Caco-2 (cell line): ENCODE measurements at regions not wholly inside any gene's neighbourhood (a gene's known extent, or its start where the extent isn't known, plus 50 kb on each side); places are given as distances from the start of the nearest gene placed in this dataset.

Experiments
- BruUV-seq: library from RNA; stranded (reverse); fragments of 400-500 nt; replicated peaks from 2 replicates; lab custom pipeline; 2021; lab: Mats Ljungman, UMichigan
- CTCF ChIA-PET: fragments of 300-600 bp; sonication (Branson Sonifier 250); formaldehyde crosslinking; loops from one replicate; lab custom pipeline; 2022; ENCODE audit warnings: antibody characterized with exemption; lab: Charles Lee
- POLR2A ChIA-PET: fragments of 300-600 bp; sonication (Branson Sonifier 250); formaldehyde crosslinking; loops from one replicate; lab custom pipeline; 2022; ENCODE audit warnings: antibody characterized with exemption; lab: Charles Lee
- DNase-seq, 2 experiments: peaks; one replicate each; pipeline versions ENCODE4 v3.0.0 to v3.0.0-alpha.2; 2020 to 2022
- H3K27me3 ChIP-seq: replicated peaks from 2 replicates; pipeline ENCODE4 v1.6.0; 2011; ENCODE audit warnings: low read length; ENCODE audit not compliant: control insufficient read depth, insufficient read depth
- H3K36me3 ChIP-seq: 2 replicates; pipeline ENCODE4 v1.5.1; 2011; ENCODE audit warnings: low read length; ENCODE audit not compliant: control insufficient read depth, insufficient read depth
- H3K4me1 ChIP-seq: fragments of 250-450 bp; sonication (Bioruptor Pico); 2 replicates; pipeline ENCODE4 v1.5.1; 2020; ENCODE audit warnings: mild to moderate bottlenecking
- H3K4me3 ChIP-seq: 2 replicates; pipeline ENCODE4 v1.5.1; 2011; ENCODE audit warnings: low read depth, mild to moderate bottlenecking, control low read depth, low read length
- H3K9me3 ChIP-seq: fragments of 250-450 bp; sonication (Bioruptor Pico); 2 replicates; pipeline ENCODE4 v1.5.1; 2020; ENCODE audit warnings: mild to moderate bottlenecking, moderate library complexity
- H3K27ac Mint-ChIP-seq: one replicate; pipeline ENCODE4 v1.8.0; 2022; ENCODE audit warnings: mixed read lengths; ENCODE audit not compliant: unreplicated experiment
- H3K27me3 Mint-ChIP-seq: one replicate; pipeline ENCODE4 v1.8.0; 2022; ENCODE audit warnings: mixed read lengths; ENCODE audit not compliant: insufficient read depth, unreplicated experiment
- H3K36me3 Mint-ChIP-seq: one replicate; pipeline ENCODE4 v1.8.0; 2022; ENCODE audit warnings: mild to moderate bottlenecking, mixed read lengths; ENCODE audit not compliant: insufficient read depth, unreplicated experiment
- H3K4me1 Mint-ChIP-seq: one replicate; pipeline ENCODE4 v1.8.0; 2022; ENCODE audit warnings: low read depth, mixed read lengths; ENCODE audit not compliant: unreplicated experiment
- H3K4me3 Mint-ChIP-seq: one replicate; pipeline ENCODE4 v1.8.0; 2022; ENCODE audit warnings: mild to moderate bottlenecking, moderate library complexity, mixed read lengths; ENCODE audit not compliant: unreplicated experiment
- H3K9me3 Mint-ChIP-seq: one replicate; pipeline ENCODE4 v1.8.0; 2022; ENCODE audit warnings: mixed read lengths; ENCODE audit not compliant: unreplicated experiment
- intact Hi-C: fragments of 100-400 bp; cut with micrococcal nuclease; formaldehyde crosslinking; loops from one replicate; pipeline ENCODE4 v1.10.0; 2022; ENCODE audit not compliant: unreplicated experiment
- TF ChIP-seq, protein P1 (sequence below), 2 experiments: fragments of 200-600 bp in 1 of 2; IDR thresholded peaks; 1 replicate in 1 of 2; 2 replicates in 1 of 2; pipeline versions ENCODE4 v1.5.1 to v1.8.0; 2011 to 2022; ENCODE audit warnings: antibody characterized with exemption in 1 of 2, control low read depth in 1 of 2, inconsistent platforms in 1 of 2, low read depth in 1 of 2, low read length in 1 of 2, mild to moderate bottlenecking in 1 of 2, moderate library complexity in 1 of 2; ENCODE audit not compliant: insufficient read depth in 1 of 2, severe bottlenecking in 1 of 2, unreplicated experiment in 1 of 2

DNA sequence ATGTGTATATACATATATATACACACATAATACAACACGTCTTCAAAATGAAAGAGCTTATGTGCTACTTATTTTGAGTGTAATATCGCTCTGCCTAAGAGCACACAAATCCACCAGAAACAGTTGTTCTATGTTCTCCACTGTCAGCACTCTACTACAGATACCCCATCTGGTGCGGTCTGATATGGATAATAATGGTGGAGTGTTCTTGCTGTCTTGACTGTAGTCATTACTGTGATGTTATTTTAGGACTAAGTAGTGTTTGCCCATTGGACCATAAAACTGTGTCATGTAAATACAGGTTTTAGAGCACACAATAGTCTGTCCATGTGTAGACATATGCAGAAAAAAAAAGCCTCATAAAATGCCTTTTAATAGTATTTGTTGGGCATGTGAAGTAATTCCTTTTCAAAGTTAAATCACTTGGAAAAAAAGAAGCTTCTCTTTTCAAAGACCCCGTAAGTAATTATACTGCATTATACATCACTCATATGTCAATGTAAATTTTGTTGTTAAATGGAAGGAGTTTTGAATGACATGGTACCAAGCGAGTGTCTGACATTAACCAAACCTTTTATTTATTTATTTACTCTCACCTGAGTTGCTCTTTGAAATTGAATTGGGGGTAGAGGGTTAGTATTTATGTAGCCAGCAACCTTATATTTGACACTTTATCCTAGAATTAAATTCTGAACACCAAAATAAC, 1249.2 kb upstream of the ZEB2 start:
- peak in 1 of 2 experiments; percentile 25 for DNase-seq
- Mint-ChIP-seq H3K4me1 (no peaks in the 10 kb centered on the region), H3K27ac (no peak overlapping the region), H3K9me3 (no peaks in the 10 kb centered on the region), H3K36me3 (no peaks in the 10 kb centered on the region), H3K4me3 (no peak overlapping the region), H3K27me3 (no peaks in the 10 kb centered on the region)
- H3K9me3 ChIP-seq = no peaks in the 10 kb centered on the region
- TF ChIP-seq, protein P1, sequence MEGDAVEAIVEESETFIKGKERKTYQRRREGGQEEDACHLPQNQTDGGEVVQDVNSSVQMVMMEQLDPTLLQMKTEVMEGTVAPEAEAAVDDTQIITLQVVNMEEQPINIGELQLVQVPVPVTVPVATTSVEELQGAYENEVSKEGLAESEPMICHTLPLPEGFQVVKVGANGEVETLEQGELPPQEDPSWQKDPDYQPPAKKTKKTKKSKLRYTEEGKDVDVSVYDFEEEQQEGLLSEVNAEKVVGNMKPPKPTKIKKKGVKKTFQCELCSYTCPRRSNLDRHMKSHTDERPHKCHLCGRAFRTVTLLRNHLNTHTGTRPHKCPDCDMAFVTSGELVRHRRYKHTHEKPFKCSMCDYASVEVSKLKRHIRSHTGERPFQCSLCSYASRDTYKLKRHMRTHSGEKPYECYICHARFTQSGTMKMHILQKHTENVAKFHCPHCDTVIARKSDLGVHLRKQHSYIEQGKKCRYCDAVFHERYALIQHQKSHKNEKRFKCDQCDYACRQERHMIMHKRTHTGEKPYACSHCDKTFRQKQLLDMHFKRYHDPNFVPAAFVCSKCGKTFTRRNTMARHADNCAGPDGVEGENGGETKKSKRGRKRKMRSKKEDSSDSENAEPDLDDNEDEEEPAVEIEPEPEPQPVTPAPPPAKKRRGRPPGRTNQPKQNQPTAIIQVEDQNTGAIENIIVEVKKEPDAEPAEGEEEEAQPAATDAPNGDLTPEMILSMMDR (IDR thresholded peaks at IDR 0.05; ENCODE audit: insufficient read depth in 1 of 2, low read depth in 1 of 2, low read length in 1 of 2, severe bottlenecking in 1 of 2, unreplicated experiment in 1 of 2) = no peak
- no peaks in the 10 kb centered on the region for H3K27me3 ChIP-seq
- CTCF ChIA-PET = no interaction called here
- no peaks in the 10 kb centered on the region for H3K36me3 ChIP-seq
- intact Hi-C loops = loop anchor here (1.0 kb wide), 1 partner anchor 8 kb away; no protein-coding TSS in a partner anchor
- no peak overlapping the region for H3K4me3 ChIP-seq
- H3K4me1 ChIP-seq = no peaks in the 10 kb centered on the region
- no TSS peak for BruUV-seq
- POLR2A ChIA-PET = no interaction called here

DNA sequence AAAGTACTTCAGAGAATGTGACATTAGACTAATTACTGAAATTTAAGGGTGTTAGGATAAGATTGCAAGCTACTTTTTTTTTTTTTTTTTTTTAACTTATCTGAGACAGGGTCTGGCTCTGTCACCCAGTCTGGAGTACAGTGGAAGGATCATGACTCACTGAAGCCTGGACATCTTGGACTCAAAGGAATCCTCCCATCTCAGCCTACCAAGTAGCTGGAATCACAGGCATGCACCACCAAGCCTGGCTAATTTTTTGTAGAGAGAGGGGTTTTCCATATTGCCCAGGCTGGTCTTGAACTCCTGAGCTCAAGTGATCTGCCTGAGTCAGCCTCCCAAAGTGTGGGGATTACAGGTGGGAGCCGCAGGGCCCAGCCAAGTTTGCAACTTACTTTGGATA, 1246.0 kb upstream of the ZEB2 start:
- no peak for DNase-seq
- no peaks in the 10 kb centered on the region for H3K36me3 Mint-ChIP-seq
- H3K36me3 ChIP-seq = no peaks in the 10 kb centered on the region
- no peaks in the 10 kb centered on the region for H3K4me1 Mint-ChIP-seq
- CTCF ChIA-PET = no interaction called here
- H3K4me3 ChIP-seq = no peak overlapping the region
- peaks cover 4% of the 10 kb centered on the region for H3K4me1 ChIP-seq
- no peaks in the 10 kb centered on the region for H3K27me3 Mint-ChIP-seq
- H3K4me3 Mint-ChIP-seq = no peak overlapping the region
- H3K9me3 ChIP-seq = no peaks in the 10 kb centered on the region
- POLR2A ChIA-PET = no interaction called here
- no peaks in the 10 kb centered on the region for H3K9me3 Mint-ChIP-seq
- H3K27me3 ChIP-seq = no peaks in the 10 kb centered on the region
- intact Hi-C loops = no loop called here
- no TSS peak for BruUV-seq
- H3K27ac Mint-ChIP-seq = no peak overlapping the region
- TF ChIP-seq, protein P1 (IDR thresholded peaks at IDR 0.05; ENCODE audit: insufficient read depth in 1 of 2, low read depth in 1 of 2, low read length in 1 of 2, severe bottlenecking in 1 of 2, unreplicated experiment in 1 of 2) = no peak

DNA sequence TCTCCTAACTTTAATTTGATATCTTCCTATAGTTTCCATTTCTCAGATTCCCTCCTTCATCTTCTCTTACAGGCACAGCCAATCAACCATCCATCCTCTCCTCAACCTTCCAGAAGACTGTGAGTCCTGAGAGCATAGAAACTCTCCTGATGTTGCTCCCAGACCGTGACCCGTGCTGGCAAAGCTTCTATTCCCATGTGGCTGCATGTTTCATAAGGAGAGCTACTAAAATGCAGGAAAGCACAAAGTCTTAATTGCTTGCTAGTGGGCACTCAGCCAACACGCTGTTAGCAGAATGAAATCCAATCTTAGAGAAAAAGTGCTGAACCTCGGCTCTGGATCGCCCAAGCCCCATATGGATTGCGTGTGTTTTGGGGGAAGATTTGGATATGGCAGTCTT, 1244.7 kb upstream of the ZEB2 start:
- no peaks in the 10 kb centered on the region for H3K36me3 ChIP-seq
- Mint-ChIP-seq H3K27me3 (no peaks in the 10 kb centered on the region), H3K4me3 (no peak overlapping the region), H3K36me3 (no peaks in the 10 kb centered on the region), H3K9me3 (no peaks in the 10 kb centered on the region), H3K27ac (no peak overlapping the region), H3K4me1 (no peaks in the 10 kb centered on the region)
- intact Hi-C loops = no loop called here
- peaks cover 11% of the 10 kb centered on the region for H3K4me1 ChIP-seq
- ChIA-PET CTCF (no interaction called here), POLR2A (no interaction called here)
- H3K27me3 ChIP-seq = no peaks in the 10 kb centered on the region
- no peaks in the 10 kb centered on the region for H3K9me3 ChIP-seq
- no peak for DNase-seq
- BruUV-seq = no TSS peak
- TF ChIP-seq, protein P1 (IDR thresholded peaks at IDR 0.05; ENCODE audit: insufficient read depth in 1 of 2, low read depth in 1 of 2, low read length in 1 of 2, severe bottlenecking in 1 of 2, unreplicated experiment in 1 of 2) = no peak
- no peak overlapping the region for H3K4me3 ChIP-seq
